ENCODE measurements at regions not wholly inside any gene's neighbourhood (a gene's known extent, or its start where the extent isn't known, plus 50 kb on each side); places are given as distances from the start of the nearest gene placed in this dataset.

DNA sequence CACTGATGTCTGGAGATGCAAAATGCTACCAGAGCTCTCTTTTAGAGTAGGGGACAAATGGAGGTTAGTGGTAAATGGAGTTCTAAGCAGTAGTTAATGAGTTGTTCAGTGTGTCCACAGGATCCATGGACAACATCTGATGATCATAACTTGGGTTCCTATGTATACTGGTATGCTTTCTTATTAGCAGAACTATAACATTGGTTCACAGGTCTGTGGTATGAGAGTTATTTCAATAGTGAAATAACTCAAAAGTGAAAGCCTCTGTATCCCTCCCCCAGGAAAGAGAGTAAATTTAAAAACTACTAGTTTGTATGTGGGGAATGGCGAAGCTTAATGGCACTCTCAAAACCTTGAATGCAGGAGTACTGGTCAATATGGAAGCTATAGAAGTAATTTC, 363.5 kb upstream of the EMCN start:
- Histone ChIP-seq H3K4ac (ENCODE audit: low read length) (no peak overlapping the region), H4K8ac (ENCODE audit: low read depth, low read length) (no peak overlapping the region), H2BK12ac (ENCODE audit: low read length) (no peak overlapping the region), H3K14ac (ENCODE audit: low read length) (no peak overlapping the region), H2AK5ac (ENCODE audit: low read depth, low read length) (no peak overlapping the region), H2AFZ (ENCODE audit: low read length) (no peak overlapping the region), H3K4me1 (ENCODE audit: control insufficient read depth in 2 of 2, insufficient read depth in 1 of 2, low read depth in 1 of 2, low read length in 2 of 2) (no peaks in the 10 kb centered on the region), H3K9ac (ENCODE audit: low read depth, low read length, poor library complexity) (no peak overlapping the region), H4K91ac (ENCODE audit: low read depth, low read length, poor library complexity) (no peak overlapping the region), H3K4me2 (ENCODE audit: insufficient read depth, low read length, poor library complexity, severe bottlenecking) (no peak overlapping the region), H3K23ac (ENCODE audit: low read depth, low read length, poor library complexity) (no peak overlapping the region), H3K27me3 (ENCODE audit: control insufficient read depth in 3 of 3, insufficient read depth in 3 of 3, low read depth in 1 of 3, low read length in 3 of 3) (no peaks in the 10 kb centered on the region), H3K9me3 (replicated peaks in 1 of 2; ENCODE audit: control insufficient read depth in 2 of 2, insufficient read depth in 1 of 2, low read depth in 1 of 2, low read length in 2 of 2) (no peaks in the 10 kb centered on the region), H3K79me1 (ENCODE audit: low read depth, low read length) (no peaks in the 10 kb centered on the region), H3K36me3 (replicated peaks in 1 of 2; ENCODE audit: control insufficient read depth in 2 of 2, insufficient read depth in 2 of 2, low read length in 2 of 2) (no peaks in the 10 kb centered on the region), H2BK15ac (ENCODE audit: low read length) (no peak overlapping the region), H3K18ac (ENCODE audit: low read length) (no peak overlapping the region), H2BK120ac (ENCODE audit: low read depth, low read length) (no peak overlapping the region), H3K27ac (replicated peaks; ENCODE audit: low read length) (no peak overlapping the region), H2BK5ac (ENCODE audit: low read length) (no peak overlapping the region), H3K4me3 (ENCODE audit: low read length in 2 of 2) (no peak overlapping the region)
- DNase-seq (ENCODE audit: low spot score), result no peak
- WGBS, 2 donors (ENCODE audit: extremely low coverage in 2 of 2, insufficient read length in 2 of 2, insufficient replicate concordance in 1 of 2), result no CpG with 5 or more reads among the region's 1 CpG

DNA sequence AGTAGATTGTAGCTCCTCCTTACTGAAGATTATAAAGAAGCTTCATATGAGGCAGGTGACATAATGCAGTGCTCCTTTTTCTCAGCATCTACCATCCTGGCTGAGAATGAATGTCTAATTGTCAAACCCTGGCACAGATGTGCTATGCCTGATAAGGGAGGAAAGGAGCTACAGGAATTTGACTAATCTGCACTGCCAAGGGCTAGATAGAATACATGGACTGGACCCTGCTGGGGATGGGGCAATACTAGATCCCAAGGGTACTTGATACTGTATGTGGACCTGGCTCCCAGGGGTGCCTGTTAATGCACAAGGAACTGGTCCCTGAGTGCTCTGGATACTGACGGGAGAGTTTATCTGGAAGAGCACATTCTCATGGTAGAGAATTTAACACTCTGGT, 362.2 kb upstream of the EMCN start:
- Histone ChIP-seq H2BK120ac (ENCODE audit: low read depth, low read length) (no peak overlapping the region), H4K8ac (ENCODE audit: low read depth, low read length) (no peak overlapping the region), H3K9ac (ENCODE audit: low read depth, low read length, poor library complexity) (no peak overlapping the region), H3K36me3 (replicated peaks in 1 of 2; ENCODE audit: control insufficient read depth in 2 of 2, insufficient read depth in 2 of 2, low read length in 2 of 2) (no peaks in the 10 kb centered on the region), H2BK12ac (ENCODE audit: low read length) (no peak overlapping the region), H2BK5ac (ENCODE audit: low read length) (no peak overlapping the region), H3K23ac (ENCODE audit: low read depth, low read length, poor library complexity) (no peak overlapping the region), H3K14ac (ENCODE audit: low read length) (no peak overlapping the region), H2AK5ac (ENCODE audit: low read depth, low read length) (no peak overlapping the region), H4K91ac (ENCODE audit: low read depth, low read length, poor library complexity) (no peak overlapping the region), H3K4me3 (ENCODE audit: low read length in 2 of 2) (no peak overlapping the region), H3K79me1 (ENCODE audit: low read depth, low read length) (no peaks in the 10 kb centered on the region), H3K4me1 (ENCODE audit: control insufficient read depth in 2 of 2, insufficient read depth in 1 of 2, low read depth in 1 of 2, low read length in 2 of 2) (no peaks in the 10 kb centered on the region), H3K18ac (ENCODE audit: low read length) (no peak overlapping the region), H3K4ac (ENCODE audit: low read length) (no peak overlapping the region), H3K27me3 (ENCODE audit: control insufficient read depth in 3 of 3, insufficient read depth in 3 of 3, low read depth in 1 of 3, low read length in 3 of 3) (no peaks in the 10 kb centered on the region), H2AFZ (ENCODE audit: low read length) (no peak overlapping the region), H3K4me2 (ENCODE audit: insufficient read depth, low read length, poor library complexity, severe bottlenecking) (no peak overlapping the region), H3K27ac (replicated peaks; ENCODE audit: low read length) (no peak overlapping the region), H3K9me3 (replicated peaks in 1 of 2; ENCODE audit: control insufficient read depth in 2 of 2, insufficient read depth in 1 of 2, low read depth in 1 of 2, low read length in 2 of 2) (no peaks in the 10 kb centered on the region), H2BK15ac (ENCODE audit: low read length) (no peak overlapping the region)
- no CpG with 5 or more reads among the region's 1 CpG for WGBS, 2 donors (ENCODE audit: extremely low coverage in 2 of 2, insufficient read length in 2 of 2, insufficient replicate concordance in 1 of 2)
- DNase-seq (ENCODE audit: low spot score), result no peak

DNA sequence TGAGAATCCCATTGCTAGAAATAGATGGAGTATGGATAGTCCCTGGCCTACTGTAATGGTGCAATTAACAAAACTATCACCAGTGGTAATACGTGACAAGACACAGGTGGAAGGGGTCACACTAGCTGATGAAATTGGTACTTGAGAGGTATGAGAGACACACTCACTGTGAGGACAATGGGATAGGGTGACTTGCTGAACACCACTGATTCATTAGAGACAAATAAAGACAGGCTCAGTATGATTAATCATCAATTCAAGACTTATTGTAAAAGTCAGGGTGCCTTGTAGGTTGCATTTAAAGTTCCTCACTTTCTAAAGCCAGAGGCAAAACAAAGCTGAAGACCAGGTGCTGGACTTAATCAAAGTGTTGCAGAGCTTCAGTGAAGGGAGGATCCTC, 361.6 kb upstream of the EMCN start:
- Histone ChIP-seq H3K18ac (ENCODE audit: low read length) (no peak overlapping the region), H3K36me3 (replicated peaks in 1 of 2; ENCODE audit: control insufficient read depth in 2 of 2, insufficient read depth in 2 of 2, low read length in 2 of 2) (no peaks in the 10 kb centered on the region), H4K91ac (ENCODE audit: low read depth, low read length, poor library complexity) (no peak overlapping the region), H3K9me3 (replicated peaks in 1 of 2; ENCODE audit: control insufficient read depth in 2 of 2, insufficient read depth in 1 of 2, low read depth in 1 of 2, low read length in 2 of 2) (no peaks in the 10 kb centered on the region), H3K4me2 (ENCODE audit: insufficient read depth, low read length, poor library complexity, severe bottlenecking) (no peak overlapping the region), H3K4me3 (ENCODE audit: low read length in 2 of 2) (no peak overlapping the region), H2BK5ac (ENCODE audit: low read length) (no peak overlapping the region), H3K27ac (replicated peaks; ENCODE audit: low read length) (no peak overlapping the region), H2AK5ac (ENCODE audit: low read depth, low read length) (no peak overlapping the region), H3K23ac (ENCODE audit: low read depth, low read length, poor library complexity) (no peak overlapping the region), H2AFZ (ENCODE audit: low read length) (no peak overlapping the region), H3K4me1 (ENCODE audit: control insufficient read depth in 2 of 2, insufficient read depth in 1 of 2, low read depth in 1 of 2, low read length in 2 of 2) (no peaks in the 10 kb centered on the region), H3K27me3 (ENCODE audit: control insufficient read depth in 3 of 3, insufficient read depth in 3 of 3, low read depth in 1 of 3, low read length in 3 of 3) (no peaks in the 10 kb centered on the region), H3K79me1 (ENCODE audit: low read depth, low read length) (no peaks in the 10 kb centered on the region), H3K9ac (ENCODE audit: low read depth, low read length, poor library complexity) (no peak overlapping the region), H3K4ac (ENCODE audit: low read length) (no peak overlapping the region), H2BK120ac (ENCODE audit: low read depth, low read length) (no peak overlapping the region), H3K14ac (ENCODE audit: low read length) (no peak overlapping the region), H4K8ac (ENCODE audit: low read depth, low read length) (no peak overlapping the region), H2BK12ac (ENCODE audit: low read length) (no peak overlapping the region), H2BK15ac (ENCODE audit: low read length) (no peak overlapping the region)
- WGBS, 2 donors (ENCODE audit: extremely low coverage in 2 of 2, insufficient read length in 2 of 2, insufficient replicate concordance in 1 of 2), result no CpG with 5 or more reads among the region's 1 CpG
- no peak for DNase-seq (ENCODE audit: low spot score)

DNA sequence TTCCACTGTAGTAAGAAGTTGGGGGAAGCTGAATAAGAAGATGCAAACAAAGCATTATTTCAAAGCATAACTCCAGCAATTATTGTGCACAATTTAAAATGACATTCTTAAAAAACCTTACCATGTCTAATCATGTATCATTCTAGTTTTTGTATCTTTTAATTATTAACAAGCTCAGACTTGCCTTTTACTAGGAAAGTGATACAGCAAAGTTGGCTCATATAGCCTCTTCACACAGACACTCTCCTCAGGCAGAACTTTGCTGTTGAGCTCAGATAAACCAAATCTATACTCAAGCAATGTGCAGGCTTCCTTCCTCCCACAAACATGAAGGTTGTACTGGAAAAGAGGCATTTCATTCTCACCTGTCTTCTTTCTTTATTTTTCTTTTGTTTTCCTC, 358.7 kb upstream of the EMCN start:
- H2BK15ac ChIP-seq (ENCODE audit: low read length), result no peak overlapping the region
- no peak overlapping the region for H2BK12ac ChIP-seq (ENCODE audit: low read length)
- H3K4ac ChIP-seq (ENCODE audit: low read length), result no peak overlapping the region
- H3K36me3 ChIP-seq (replicated peaks in 1 of 2; ENCODE audit: control insufficient read depth in 2 of 2, insufficient read depth in 2 of 2, low read length in 2 of 2), result no peaks in the 10 kb centered on the region
- no peak for DNase-seq (ENCODE audit: low spot score)
- no peak overlapping the region for H4K8ac ChIP-seq (ENCODE audit: low read depth, low read length)
- H3K9ac ChIP-seq (ENCODE audit: low read depth, low read length, poor library complexity), result no peak overlapping the region
- no peak overlapping the region for H2AK5ac ChIP-seq (ENCODE audit: low read depth, low read length)
- no peak overlapping the region for H2BK5ac ChIP-seq (ENCODE audit: low read length)
- H3K4me2 ChIP-seq (ENCODE audit: insufficient read depth, low read length, poor library complexity, severe bottlenecking), result no peak overlapping the region
- H3K23ac ChIP-seq (ENCODE audit: low read depth, low read length, poor library complexity), result no peak overlapping the region
- no peak overlapping the region for H2BK120ac ChIP-seq (ENCODE audit: low read depth, low read length)
- no peaks in the 10 kb centered on the region for H3K79me1 ChIP-seq (ENCODE audit: low read depth, low read length)
- no peak overlapping the region for H3K4me3 ChIP-seq (ENCODE audit: low read length in 2 of 2)
- no peak overlapping the region for H3K18ac ChIP-seq (ENCODE audit: low read length)
- no peak overlapping the region for H4K91ac ChIP-seq (ENCODE audit: low read depth, low read length, poor library complexity)
- H3K4me1 ChIP-seq (ENCODE audit: control insufficient read depth in 2 of 2, insufficient read depth in 1 of 2, low read depth in 1 of 2, low read length in 2 of 2), result no peaks in the 10 kb centered on the region
- H3K9me3 ChIP-seq (replicated peaks in 1 of 2; ENCODE audit: control insufficient read depth in 2 of 2, insufficient read depth in 1 of 2, low read depth in 1 of 2, low read length in 2 of 2), result no peaks in the 10 kb centered on the region
- no peak overlapping the region for H3K14ac ChIP-seq (ENCODE audit: low read length)
- no peaks in the 10 kb centered on the region for H3K27me3 ChIP-seq (ENCODE audit: control insufficient read depth in 3 of 3, insufficient read depth in 3 of 3, low read depth in 1 of 3, low read length in 3 of 3)
- no peak overlapping the region for H3K27ac ChIP-seq (replicated peaks; ENCODE audit: low read length)
- H2AFZ ChIP-seq (ENCODE audit: low read length), result no peak overlapping the region
